H9 (cell line): ENCODE measurements at regions not wholly inside any gene's neighbourhood (a gene's known extent, or its start where the extent isn't known, plus 50 kb on each side); places are given as distances from the start of the nearest gene placed in this dataset.

Source experiments
- DNase-seq: peaks from one replicate; pipeline ENCODE4 v3.0.0-alpha.2; 2017
- H2AFZ ChIP-seq: one replicate; pipeline ENCODE4 v1.6.1; 2013; ENCODE audit warnings: mild to moderate bottlenecking, low read length, control low read depth, moderate library complexity
- H2AK5ac ChIP-seq: 2 replicates; pipeline ENCODE4 v1.6.1; 2013; ENCODE audit warnings: low read length, control low read depth, mixed read lengths; ENCODE audit not compliant: insufficient read length
- H2BK120ac ChIP-seq: one replicate; pipeline ENCODE4 v1.6.1; 2013; ENCODE audit warnings: low read depth, mild to moderate bottlenecking, low read length, control low read depth, inconsistent platforms; ENCODE audit not compliant: poor library complexity, severe bottlenecking
- H2BK12ac ChIP-seq: 2 replicates; pipeline ENCODE4 v1.6.1; 2013; ENCODE audit warnings: low read length, control low read depth, mixed read lengths, low read depth; ENCODE audit not compliant: insufficient read length
- H2BK15ac ChIP-seq: 2 replicates; pipeline ENCODE4 v1.6.1; 2013; ENCODE audit warnings: low read depth, low read length, control low read depth
- H2BK20ac ChIP-seq: one replicate; pipeline ENCODE4 v1.6.1; 2013; ENCODE audit warnings: low read depth, mild to moderate bottlenecking, low read length, control low read depth, inconsistent platforms; ENCODE audit not compliant: poor library complexity, severe bottlenecking
- H2BK5ac ChIP-seq: 2 replicates; pipeline ENCODE4 v1.6.1; 2013; ENCODE audit warnings: low read length, control low read depth, mixed read lengths; ENCODE audit not compliant: insufficient read length
- H3K14ac ChIP-seq: 2 replicates; pipeline ENCODE4 v1.6.1; 2013; ENCODE audit warnings: low read length, control low read depth; ENCODE audit not compliant: insufficient read depth
- H3K18ac ChIP-seq: 2 replicates; pipeline ENCODE4 v1.6.1; 2013; ENCODE audit warnings: low read depth, mild to moderate bottlenecking, mixed read lengths, low read length, control low read depth; ENCODE audit not compliant: insufficient read length
- H3K23ac ChIP-seq: 2 replicates; pipeline ENCODE4 v1.6.1; 2013; ENCODE audit warnings: low read length, control low read depth, mixed read lengths, low read depth; ENCODE audit not compliant: insufficient read length
- H3K23me2 ChIP-seq: 2 replicates; pipeline ENCODE4 v1.6.1; 2013; ENCODE audit warnings: low read depth, mild to moderate bottlenecking, mixed read lengths, low read length, control low read depth; ENCODE audit not compliant: insufficient read length, poor library complexity, severe bottlenecking
- H3K27ac ChIP-seq: 2 replicates; pipeline ENCODE4 v1.5.1; 2013; ENCODE audit warnings: low read length, control low read depth, mixed read lengths, low read depth; ENCODE audit not compliant: insufficient read length
- H3K27me3 ChIP-seq: 2 replicates; pipeline ENCODE4 v1.6.1; 2013; ENCODE audit warnings: low read length, control low read depth, inconsistent platforms; ENCODE audit not compliant: insufficient read depth
- H3K4ac ChIP-seq: 2 replicates; pipeline ENCODE4 v1.6.1; 2013; ENCODE audit warnings: low read depth, mild to moderate bottlenecking, control low read depth, inconsistent platforms, low read length, moderate library complexity
- H3K4me1 ChIP-seq: 2 replicates; pipeline ENCODE4 v1.6.1; 2013; ENCODE audit warnings: low read length, control low read depth, inconsistent platforms; ENCODE audit not compliant: insufficient read depth
- H3K4me2 ChIP-seq: 2 replicates; pipeline ENCODE4 v1.6.1; 2013; ENCODE audit warnings: low read length, control low read depth, mixed read lengths; ENCODE audit not compliant: insufficient read length, insufficient read depth
- H3K56ac ChIP-seq: 2 replicates; pipeline ENCODE4 v1.6.1; 2013; ENCODE audit warnings: low read depth, mild to moderate bottlenecking, mixed read lengths, low read length, control low read depth; ENCODE audit not compliant: insufficient read length
- H3K79me1 ChIP-seq: 2 replicates; pipeline ENCODE4 v1.6.1; 2013; ENCODE audit warnings: low read depth, mild to moderate bottlenecking, moderate library complexity, low read length, control low read depth, inconsistent platforms; ENCODE audit not compliant: insufficient read depth, poor library complexity, severe bottlenecking
- H3K79me2 ChIP-seq: 2 replicates; pipeline ENCODE4 v1.6.1; 2013; ENCODE audit warnings: low read length, control low read depth, inconsistent platforms; ENCODE audit not compliant: insufficient read depth
- H3K9ac ChIP-seq: 2 replicates; pipeline ENCODE4 v1.6.1; 2013; ENCODE audit warnings: low read length, control low read depth, mixed read lengths; ENCODE audit not compliant: insufficient read length; ENCODE audit errors: extremely low read depth
- H3K9me3 ChIP-seq: one replicate; pipeline ENCODE4 v1.6.1; 2013; ENCODE audit warnings: low read depth, low read length, inconsistent platforms; ENCODE audit not compliant: control insufficient read depth
- H3T11ph ChIP-seq: one replicate; pipeline ENCODE4 v1.6.1; 2013; ENCODE audit warnings: mild to moderate bottlenecking, low read length, control low read depth, inconsistent platforms
- H4K20me1 ChIP-seq: one replicate; pipeline ENCODE4 v1.6.1; 2013; ENCODE audit not compliant: control insufficient read depth, insufficient read length, insufficient read depth
- H4K5ac ChIP-seq: 2 replicates; pipeline ENCODE4 v1.6.1; 2013; ENCODE audit warnings: low read depth, mild to moderate bottlenecking, mixed read lengths, low read length, control low read depth; ENCODE audit not compliant: insufficient read length
- H4K8ac ChIP-seq: replicated peaks from 2 replicates; pipeline ENCODE4 v1.6.1; 2013; ENCODE audit warnings: low read length, control low read depth, mixed read lengths, low read depth; ENCODE audit not compliant: insufficient read length
- H4K91ac ChIP-seq: 2 replicates; pipeline ENCODE4 v1.6.1; 2013; ENCODE audit warnings: low read depth, mild to moderate bottlenecking, moderate library complexity, mixed read lengths, low read length, control low read depth; ENCODE audit not compliant: insufficient read length
- H3K27ac Mint-ChIP-seq, 3 experiments: 2 replicates in 2 of 3; 3 replicates in 1 of 3; pipeline ENCODE4 v1.8.0; 2020 to 2021; ENCODE audit warnings: mixed read lengths in 3 of 3, mild to moderate bottlenecking in 1 of 3, moderate library complexity in 1 of 3
- H3K27me3 Mint-ChIP-seq: 2 replicates; pipeline ENCODE4 v1.8.0; 2021; ENCODE audit warnings: low read depth, mild to moderate bottlenecking, moderate library complexity, mixed read lengths
- H3K36me3 Mint-ChIP-seq, 3 experiments: 2 replicates in 2 of 3; 3 replicates in 1 of 3; pipeline ENCODE4 v1.8.0; 2020 to 2021; ENCODE audit warnings: low read depth in 3 of 3, mixed read lengths in 3 of 3; ENCODE audit not compliant: insufficient read depth in 1 of 3
- H3K4me1 Mint-ChIP-seq, 2 experiments: 2 replicates each; pipeline ENCODE4 v1.8.0; 2020; ENCODE audit warnings: mixed read lengths in 2 of 2
- H3K4me3 Mint-ChIP-seq, 2 experiments: 2 replicates in 1 of 2; 3 replicates in 1 of 2; pipeline ENCODE4 v1.8.0; 2020 to 2021; ENCODE audit warnings: mild to moderate bottlenecking in 2 of 2, mixed read lengths in 2 of 2, moderate library complexity in 1 of 2
- H3K9me3 Mint-ChIP-seq, 2 experiments: 2 replicates in 1 of 2; 3 replicates in 1 of 2; pipeline ENCODE4 v1.8.0; 2020; ENCODE audit warnings: mild to moderate bottlenecking in 2 of 2, mixed read lengths in 2 of 2, moderate library complexity in 1 of 2
- WGBS: extraction: QIAGEN DNeasy Blood & Tissue Kit; methylation state at CpG from one replicate; pipeline ENCODE4 v1.1.7; 2013; ENCODE audit warnings: missing lambda C conversion rate, low lambda C conversion rate, mixed read lengths; ENCODE audit not compliant: insufficient read length; ENCODE audit errors: extremely low coverage; 5-methylcytosine and 5-hydroxymethylcytosine counted together
- TF ChIP-seq, protein P1 (sequence below): fragments of 200-600 bp; sonication (generic); conservative IDR thresholded peaks from 3 replicates; pipeline ENCODE4 v1.8.0; 2021; ENCODE audit warnings: antibody characterized with exemption, mild to moderate bottlenecking

DNA sequence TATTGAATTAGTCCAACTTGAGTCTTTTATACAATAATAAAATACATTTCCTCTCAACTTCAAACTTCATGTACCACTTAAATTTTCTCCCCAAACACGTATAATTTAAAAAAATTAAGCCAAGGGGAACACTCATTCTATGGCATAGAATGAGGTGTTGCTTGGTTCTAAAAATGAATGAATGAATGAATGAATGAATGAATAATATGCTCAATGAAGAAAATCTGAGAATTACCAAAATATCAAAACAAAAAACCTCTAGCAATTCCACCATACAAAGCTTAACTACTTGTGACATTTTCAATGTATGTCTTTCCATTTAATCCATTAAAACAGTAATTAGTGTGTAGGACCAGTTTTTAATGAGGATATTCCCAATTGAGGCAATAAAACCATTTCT is 62.7 kb upstream of the PLAC8 start:
- H2BK120ac ChIP-seq = no peak overlapping the region
- H4K91ac ChIP-seq = no peak overlapping the region
- H3K9ac ChIP-seq = no peak overlapping the region
- no peak overlapping the region for H3K27ac Mint-ChIP-seq
- no peak overlapping the region for H2BK15ac ChIP-seq
- no peaks in the 10 kb centered on the region for H3K79me2 ChIP-seq
- no peak overlapping the region for H2AFZ ChIP-seq
- H3K27me3 ChIP-seq = no peaks in the 10 kb centered on the region
- H3K56ac ChIP-seq = no peak overlapping the region
- no peak overlapping the region for H3K4me2 ChIP-seq
- H3K27ac ChIP-seq = no peak overlapping the region
- no peaks in the 10 kb centered on the region for H3K79me1 ChIP-seq
- no peak overlapping the region for H3K18ac ChIP-seq
- H3K36me3 Mint-ChIP-seq = peaks cover 2 to 7% (median 2%) of the 10 kb centered on the region in 3 experiments; a peak in 3 of 7 replicates
- no peak overlapping the region for H3K23ac ChIP-seq
- H2BK20ac ChIP-seq = no peak overlapping the region
- DNase-seq = no peak
- H3K27me3 Mint-ChIP-seq = peaks cover 2% of the 10 kb centered on the region; the same call in 1 of the 2 replicates
- H3K4me3 Mint-ChIP-seq = no peak overlapping the region
- no CpG with 5 or more reads among the region's 1 CpG for WGBS
- H4K5ac ChIP-seq = no peak overlapping the region
- no peak overlapping the region for H3K4ac ChIP-seq
- no peaks in the 10 kb centered on the region for H3K4me1 Mint-ChIP-seq
- no peak overlapping the region for H2AK5ac ChIP-seq
- no peaks in the 10 kb centered on the region for H3K9me3 ChIP-seq
- no peak overlapping the region for H3K14ac ChIP-seq
- H2BK12ac ChIP-seq = no peak overlapping the region
- peaks cover 14 to 23% of the 10 kb centered on the region in 2 experiments; a peak in 4 of 5 replicates for H3K9me3 Mint-ChIP-seq
- H3K4me1 ChIP-seq = no peaks in the 10 kb centered on the region
- TF ChIP-seq, protein P1, sequence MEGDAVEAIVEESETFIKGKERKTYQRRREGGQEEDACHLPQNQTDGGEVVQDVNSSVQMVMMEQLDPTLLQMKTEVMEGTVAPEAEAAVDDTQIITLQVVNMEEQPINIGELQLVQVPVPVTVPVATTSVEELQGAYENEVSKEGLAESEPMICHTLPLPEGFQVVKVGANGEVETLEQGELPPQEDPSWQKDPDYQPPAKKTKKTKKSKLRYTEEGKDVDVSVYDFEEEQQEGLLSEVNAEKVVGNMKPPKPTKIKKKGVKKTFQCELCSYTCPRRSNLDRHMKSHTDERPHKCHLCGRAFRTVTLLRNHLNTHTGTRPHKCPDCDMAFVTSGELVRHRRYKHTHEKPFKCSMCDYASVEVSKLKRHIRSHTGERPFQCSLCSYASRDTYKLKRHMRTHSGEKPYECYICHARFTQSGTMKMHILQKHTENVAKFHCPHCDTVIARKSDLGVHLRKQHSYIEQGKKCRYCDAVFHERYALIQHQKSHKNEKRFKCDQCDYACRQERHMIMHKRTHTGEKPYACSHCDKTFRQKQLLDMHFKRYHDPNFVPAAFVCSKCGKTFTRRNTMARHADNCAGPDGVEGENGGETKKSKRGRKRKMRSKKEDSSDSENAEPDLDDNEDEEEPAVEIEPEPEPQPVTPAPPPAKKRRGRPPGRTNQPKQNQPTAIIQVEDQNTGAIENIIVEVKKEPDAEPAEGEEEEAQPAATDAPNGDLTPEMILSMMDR = no peak
- no peak overlapping the region for H3T11ph ChIP-seq
- H4K8ac ChIP-seq = no peak overlapping the region
- H2BK5ac ChIP-seq = no peak overlapping the region
- H3K23me2 ChIP-seq = no peaks in the 10 kb centered on the region
- no peaks in the 10 kb centered on the region for H4K20me1 ChIP-seq
